ENCODE measurements at regions not wholly inside any gene's neighbourhood (a gene's known extent, or its start where the extent isn't known, plus 50 kb on each side); places are given as distances from the start of the nearest gene placed in this dataset.

DNA sequence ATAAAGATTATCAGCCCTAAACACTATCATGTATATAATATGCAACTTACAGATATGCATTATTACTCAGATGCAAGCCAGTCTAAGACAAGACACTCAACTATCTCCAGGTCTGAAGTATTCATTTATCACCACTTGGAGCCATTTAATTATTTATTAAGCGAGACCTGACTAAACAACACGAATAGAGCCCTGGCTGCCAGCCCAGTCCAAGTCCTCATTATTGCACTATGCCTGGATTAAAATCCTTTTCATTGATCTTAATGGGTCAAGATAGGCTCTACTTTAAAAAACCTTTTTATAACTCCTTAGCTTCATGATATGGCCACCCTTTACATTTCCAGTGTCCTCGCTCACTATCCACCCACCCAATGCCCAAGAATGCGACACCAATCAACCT lies 183.1 kb upstream of the MARCKS start:
- DNase-seq (ENCODE audit: low read depth, low spot score), result no peak
- no peaks in the 10 kb centered on the region for H3K9me3 ChIP-seq (ENCODE audit: control insufficient read depth in 1 of 2, insufficient read depth in 1 of 2, low read depth in 1 of 2, low read length in 2 of 2)
- POLR2A ChIA-PET, result no interaction called here
- H3K9me2 ChIP-seq (ENCODE audit: insufficient read depth), result no peaks in the 10 kb centered on the region
- RAD21 ChIA-PET (ENCODE audit: low non-redundant PET in 1 of 2, low total read pairs in 2 of 2, uncharacterized antibody in 2 of 2, unreplicated experiment in 2 of 2), result no interaction called here
- no peak for ATAC-seq
- no peaks in the 10 kb centered on the region for H3K27me3 ChIP-seq (ENCODE audit: insufficient read depth, low read length)
- H3K27ac ChIP-seq (ENCODE audit: low read depth, low read length), result no peak overlapping the region
- no peaks in the 10 kb centered on the region for H4K20me1 ChIP-seq (ENCODE audit: insufficient read depth)
- no peak overlapping the region for H3K9ac ChIP-seq (ENCODE audit: low read length)
- intact Hi-C loops (cut with micrococcal nuclease), result no loop called here
- TF ChIP-seq, protein P1, sequence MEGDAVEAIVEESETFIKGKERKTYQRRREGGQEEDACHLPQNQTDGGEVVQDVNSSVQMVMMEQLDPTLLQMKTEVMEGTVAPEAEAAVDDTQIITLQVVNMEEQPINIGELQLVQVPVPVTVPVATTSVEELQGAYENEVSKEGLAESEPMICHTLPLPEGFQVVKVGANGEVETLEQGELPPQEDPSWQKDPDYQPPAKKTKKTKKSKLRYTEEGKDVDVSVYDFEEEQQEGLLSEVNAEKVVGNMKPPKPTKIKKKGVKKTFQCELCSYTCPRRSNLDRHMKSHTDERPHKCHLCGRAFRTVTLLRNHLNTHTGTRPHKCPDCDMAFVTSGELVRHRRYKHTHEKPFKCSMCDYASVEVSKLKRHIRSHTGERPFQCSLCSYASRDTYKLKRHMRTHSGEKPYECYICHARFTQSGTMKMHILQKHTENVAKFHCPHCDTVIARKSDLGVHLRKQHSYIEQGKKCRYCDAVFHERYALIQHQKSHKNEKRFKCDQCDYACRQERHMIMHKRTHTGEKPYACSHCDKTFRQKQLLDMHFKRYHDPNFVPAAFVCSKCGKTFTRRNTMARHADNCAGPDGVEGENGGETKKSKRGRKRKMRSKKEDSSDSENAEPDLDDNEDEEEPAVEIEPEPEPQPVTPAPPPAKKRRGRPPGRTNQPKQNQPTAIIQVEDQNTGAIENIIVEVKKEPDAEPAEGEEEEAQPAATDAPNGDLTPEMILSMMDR (IDR thresholded peaks at IDR 0.05 in 2 of 3, conservative IDR thresholded peaks at IDR 0.05 in 1 of 3; ENCODE audit: borderline replicate concordance in 1 of 3, insufficient read depth in 1 of 3, low read depth in 2 of 3, low read length in 2 of 3), result no peak
- no peak for TF ChIP-seq CBX3 (IDR thresholded peaks at IDR 0.05; ENCODE audit: low read depth)
- TF ChIP-seq, protein P2, sequence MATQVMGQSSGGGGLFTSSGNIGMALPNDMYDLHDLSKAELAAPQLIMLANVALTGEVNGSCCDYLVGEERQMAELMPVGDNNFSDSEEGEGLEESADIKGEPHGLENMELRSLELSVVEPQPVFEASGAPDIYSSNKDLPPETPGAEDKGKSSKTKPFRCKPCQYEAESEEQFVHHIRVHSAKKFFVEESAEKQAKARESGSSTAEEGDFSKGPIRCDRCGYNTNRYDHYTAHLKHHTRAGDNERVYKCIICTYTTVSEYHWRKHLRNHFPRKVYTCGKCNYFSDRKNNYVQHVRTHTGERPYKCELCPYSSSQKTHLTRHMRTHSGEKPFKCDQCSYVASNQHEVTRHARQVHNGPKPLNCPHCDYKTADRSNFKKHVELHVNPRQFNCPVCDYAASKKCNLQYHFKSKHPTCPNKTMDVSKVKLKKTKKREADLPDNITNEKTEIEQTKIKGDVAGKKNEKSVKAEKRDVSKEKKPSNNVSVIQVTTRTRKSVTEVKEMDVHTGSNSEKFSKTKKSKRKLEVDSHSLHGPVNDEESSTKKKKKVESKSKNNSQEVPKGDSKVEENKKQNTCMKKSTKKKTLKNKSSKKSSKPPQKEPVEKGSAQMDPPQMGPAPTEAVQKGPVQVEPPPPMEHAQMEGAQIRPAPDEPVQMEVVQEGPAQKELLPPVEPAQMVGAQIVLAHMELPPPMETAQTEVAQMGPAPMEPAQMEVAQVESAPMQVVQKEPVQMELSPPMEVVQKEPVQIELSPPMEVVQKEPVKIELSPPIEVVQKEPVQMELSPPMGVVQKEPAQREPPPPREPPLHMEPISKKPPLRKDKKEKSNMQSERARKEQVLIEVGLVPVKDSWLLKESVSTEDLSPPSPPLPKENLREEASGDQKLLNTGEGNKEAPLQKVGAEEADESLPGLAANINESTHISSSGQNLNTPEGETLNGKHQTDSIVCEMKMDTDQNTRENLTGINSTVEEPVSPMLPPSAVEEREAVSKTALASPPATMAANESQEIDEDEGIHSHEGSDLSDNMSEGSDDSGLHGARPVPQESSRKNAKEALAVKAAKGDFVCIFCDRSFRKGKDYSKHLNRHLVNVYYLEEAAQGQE (IDR thresholded peaks at IDR 0.05; ENCODE audit: low read depth), result no peak
- TF ChIP-seq CEBPB (IDR thresholded peaks at IDR 0.05; ENCODE audit: low read depth), result no peak
- TF ChIP-seq POLR2AphosphoS5 (IDR thresholded peaks at IDR 0.05; ENCODE audit: low read depth, low read length), result no peak
- no peak for TF ChIP-seq EGR1 (IDR thresholded peaks at IDR 0.05; ENCODE audit: low read depth)
- no peak for TF ChIP-seq YY1 (IDR thresholded peaks at IDR 0.05; ENCODE audit: extremely low read depth, insufficient replicate concordance, low read depth, low read length)
- TF ChIP-seq RAD21 (IDR thresholded peaks at IDR 0.05; ENCODE audit: low read depth), result no peak
- TF ChIP-seq TCF7L2 (IDR thresholded peaks at IDR 0.05; ENCODE audit: borderline replicate concordance, extremely low read depth, insufficient read depth, insufficient read length), result no peak
- TF ChIP-seq FOSL1 (IDR thresholded peaks at IDR 0.05; ENCODE audit: low read depth), result no peak
- TF ChIP-seq, protein P3, sequence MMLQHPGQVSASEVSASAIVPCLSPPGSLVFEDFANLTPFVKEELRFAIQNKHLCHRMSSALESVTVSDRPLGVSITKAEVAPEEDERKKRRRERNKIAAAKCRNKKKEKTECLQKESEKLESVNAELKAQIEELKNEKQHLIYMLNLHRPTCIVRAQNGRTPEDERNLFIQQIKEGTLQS (IDR thresholded peaks at IDR 0.05), result no peak
- H3K4me1 ChIP-seq (ENCODE audit: control insufficient read depth in 1 of 2, insufficient read depth in 2 of 2, low read length in 2 of 2), result no peaks in the 10 kb centered on the region
- no peak overlapping the region for H3K4me3 ChIP-seq (replicated peaks in 1 of 2; ENCODE audit: low read depth in 1 of 2, low read length in 2 of 2)
- CTCF ChIA-PET, result no interaction called here
- H3K4me2 ChIP-seq (ENCODE audit: low read length), result no peak overlapping the region
- H2AFZ ChIP-seq (ENCODE audit: low read depth, low read length, poor library complexity, severe bottlenecking), result no peak overlapping the region
- BruUV-seq (replicated peaks), result no TSS peak
- no peaks in the 10 kb centered on the region for H3K79me2 ChIP-seq (ENCODE audit: insufficient read depth, low read length)
- no peaks in the 10 kb centered on the region for H3K36me3 ChIP-seq (ENCODE audit: control insufficient read depth in 1 of 2, insufficient read depth in 2 of 2, low read length in 2 of 2)
